Prostate gland (tissue), 2 donors: ENCODE measurements at regions not wholly inside any gene's neighbourhood (a gene's known extent, or its start where the extent isn't known, plus 50 kb on each side); places are given as distances from the start of the nearest gene placed in this dataset.
A peak's percentile ranks its signal among the peaks of the same experiment; 100 is the strongest.

Experiments used
- DNase-seq: peaks from one replicate; pipeline ENCODE4 v3.0.0-alpha.2; 2019; ENCODE audit warnings: low spot score
- H3K27ac ChIP-seq, 2 donors: fragments of 200-600 bp; sonication (generic); 2 replicates each; pipeline ENCODE4 v1.5.1; 2017 to 2019
- H3K27me3 ChIP-seq: fragments of 200-600 bp; sonication (generic); replicated peaks from 2 replicates; pipeline ENCODE4 v1.5.1; 2019; ENCODE audit not compliant: insufficient read depth
- H3K36me3 ChIP-seq, 2 donors: fragments of 200-600 bp; sonication (generic); 1 replicate in 1 of 2; 2 replicates in 1 of 2; pipeline versions ENCODE4 v1.5.1 to v1.8.1; 2017 to 2019
- H3K4me1 ChIP-seq: fragments of 200-600 bp; sonication (generic); replicated peaks from 2 replicates; pipeline ENCODE4 v1.5.1; 2019
- H3K4me3 ChIP-seq, 2 donors: fragments of 200-600 bp; sonication (generic); 2 replicates each; pipeline ENCODE4 v1.5.1; 2017 to 2019
- H3K9me3 ChIP-seq: fragments of 200-600 bp; sonication (generic); 2 replicates; pipeline ENCODE4 v1.5.1; 2017
- POLR2A ChIP-seq: fragments of 450-650 bp; IDR thresholded peaks from one replicate; pipeline ENCODE4 v1.6.1; 2016; ENCODE audit warnings: antibody characterized with exemption, mild to moderate bottlenecking
- POLR2AphosphoS5 ChIP-seq: sonication (generic); formaldehyde crosslinking; IDR thresholded peaks from one replicate; pipeline ENCODE4 v1.6.1; 2017; ENCODE audit warnings: antibody characterized with exemption
- WGBS: methylation state at CpG from one replicate; pipeline ENCODE4 v1.1.5; 2018; 5-methylcytosine and 5-hydroxymethylcytosine counted together
- intact Hi-C: fragments of 100-400 bp; cut with DNase I; formaldehyde crosslinking; loops from one replicate; pipeline ENCODE4 v1.14.2; 2022
- TF ChIP-seq, protein P1 (sequence below), 4 experiments: fragments of 200-600 bp in 2 of 4; fragments of 450-650 bp in 2 of 4; sonication (generic) in 2 of 4; IDR thresholded peaks; 1 replicate in 3 of 4; 2 replicates in 1 of 4; pipeline ENCODE4 v1.5.1; 2016 to 2019; ENCODE audit warnings: antibody characterized with exemption in 4 of 4, mild to moderate bottlenecking in 2 of 4, moderate library complexity in 2 of 4

GRCh38 chr7:22596763-22597400 is 96.9 kb upstream of the STEAP1B start:
- 82% methylated on average over 5 of the region's 5 CpGs for WGBS
- Histone ChIP-seq H3K36me3 (no peaks in the 10 kb centered on the region), H3K4me1 (no peaks in the 10 kb centered on the region), H3K27ac (no peak overlapping the region), H3K27me3 (no peaks in the 10 kb centered on the region), H3K9me3 (no peaks in the 10 kb centered on the region), H3K4me3 (no peak overlapping the region)
- DNase-seq = no peak
- TF ChIP-seq, protein P1, sequence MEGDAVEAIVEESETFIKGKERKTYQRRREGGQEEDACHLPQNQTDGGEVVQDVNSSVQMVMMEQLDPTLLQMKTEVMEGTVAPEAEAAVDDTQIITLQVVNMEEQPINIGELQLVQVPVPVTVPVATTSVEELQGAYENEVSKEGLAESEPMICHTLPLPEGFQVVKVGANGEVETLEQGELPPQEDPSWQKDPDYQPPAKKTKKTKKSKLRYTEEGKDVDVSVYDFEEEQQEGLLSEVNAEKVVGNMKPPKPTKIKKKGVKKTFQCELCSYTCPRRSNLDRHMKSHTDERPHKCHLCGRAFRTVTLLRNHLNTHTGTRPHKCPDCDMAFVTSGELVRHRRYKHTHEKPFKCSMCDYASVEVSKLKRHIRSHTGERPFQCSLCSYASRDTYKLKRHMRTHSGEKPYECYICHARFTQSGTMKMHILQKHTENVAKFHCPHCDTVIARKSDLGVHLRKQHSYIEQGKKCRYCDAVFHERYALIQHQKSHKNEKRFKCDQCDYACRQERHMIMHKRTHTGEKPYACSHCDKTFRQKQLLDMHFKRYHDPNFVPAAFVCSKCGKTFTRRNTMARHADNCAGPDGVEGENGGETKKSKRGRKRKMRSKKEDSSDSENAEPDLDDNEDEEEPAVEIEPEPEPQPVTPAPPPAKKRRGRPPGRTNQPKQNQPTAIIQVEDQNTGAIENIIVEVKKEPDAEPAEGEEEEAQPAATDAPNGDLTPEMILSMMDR (IDR thresholded peaks at IDR 0.05) = no peak
- intact Hi-C loops = no loop called here

DNA sequence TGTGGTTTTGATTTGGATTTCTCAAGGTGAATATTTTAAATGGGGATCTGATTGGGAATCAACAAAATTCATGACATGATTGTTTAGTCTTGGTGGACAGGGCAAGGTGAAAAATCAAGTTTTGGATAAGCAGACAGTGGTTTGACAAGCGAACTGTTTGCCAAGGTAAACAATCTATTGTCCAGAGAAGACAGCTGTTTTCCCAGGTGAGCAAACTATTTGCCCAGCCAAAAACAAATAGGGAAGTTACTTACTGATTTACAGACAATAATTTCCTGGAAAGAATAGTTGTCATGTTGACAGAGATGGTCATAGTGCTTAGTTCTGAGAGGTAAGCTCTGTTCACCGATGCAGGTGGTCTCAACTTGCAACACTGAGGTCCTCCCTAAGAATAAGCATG is 94.0 kb upstream of the STEAP1B start:
- H3K27ac ChIP-seq = no peak overlapping the region
- TF ChIP-seq, protein P1 (IDR thresholded peaks at IDR 0.05) = no peak
- TF ChIP-seq POLR2A (no peak), POLR2AphosphoS5 (peak; percentile 29)
- H3K4me3 ChIP-seq = no peak overlapping the region
- no peaks in the 10 kb centered on the region for H3K27me3 ChIP-seq
- H3K4me1 ChIP-seq = no peaks in the 10 kb centered on the region
- intact Hi-C loops = no loop called here
- H3K36me3 ChIP-seq = no peaks in the 10 kb centered on the region
- no peaks in the 10 kb centered on the region for H3K9me3 ChIP-seq
- 45% methylated on average over 2 of the region's 2 CpGs for WGBS
- DNase-seq = no peak

DNA sequence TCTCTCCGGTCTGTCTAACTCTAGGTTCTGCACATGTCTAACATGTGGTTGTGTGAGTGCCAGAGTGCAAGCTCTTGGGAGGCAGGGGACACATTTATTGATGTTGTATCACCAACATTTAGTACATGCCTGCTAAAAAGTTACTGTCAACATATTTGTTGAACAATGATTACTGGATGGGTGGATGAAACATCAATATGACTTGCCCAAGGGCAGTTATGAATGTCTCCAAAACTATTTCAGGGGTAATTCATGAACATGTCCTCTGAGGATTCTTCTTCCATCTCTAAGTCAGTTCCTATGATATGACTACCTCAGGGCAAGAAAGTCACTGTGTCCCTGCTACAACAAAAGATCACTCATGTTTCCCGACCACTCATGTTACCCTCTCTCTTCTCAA is 91.3 kb upstream of the STEAP1B start:
- intact Hi-C loops = no loop called here
- no peaks in the 10 kb centered on the region for H3K36me3 ChIP-seq
- H3K4me3 ChIP-seq = no peak overlapping the region
- DNase-seq = no peak
- H3K27me3 ChIP-seq = no peaks in the 10 kb centered on the region
- TF ChIP-seq, protein P1 (IDR thresholded peaks at IDR 0.05) = no peak
- no peak for TF ChIP-seq POLR2A
- TF ChIP-seq POLR2AphosphoS5 = no peak
- no peaks in the 10 kb centered on the region for H3K9me3 ChIP-seq
- no peaks in the 10 kb centered on the region for H3K4me1 ChIP-seq
- no peak overlapping the region for H3K27ac ChIP-seq
- 91% methylated on average over 2 of the region's 2 CpGs for WGBS

- no peak overlapping the region for H3K4me3 ChIP-seq
- H3K4me1 ChIP-seq = no peaks in the 10 kb centered on the region
- 12% methylated on average over 10 of the region's 10 CpGs for WGBS
- H3K27ac ChIP-seq = no peak overlapping the region
- no peak for DNase-seq
- H3K27me3 ChIP-seq = no peaks in the 10 kb centered on the region
- TF ChIP-seq POLR2AphosphoS5 (peak; percentile 6), POLR2A (no peak)
- TF ChIP-seq, protein P1 (IDR thresholded peaks at IDR 0.05) = no peak
- no peaks in the 10 kb centered on the region for H3K9me3 ChIP-seq
- intact Hi-C loops = no loop called here
- H3K36me3 ChIP-seq = no peaks in the 10 kb centered on the region
Observed at GRCh38 chr7:22589641-22590201, 89.7 kb upstream of the STEAP1B start.

DNA sequence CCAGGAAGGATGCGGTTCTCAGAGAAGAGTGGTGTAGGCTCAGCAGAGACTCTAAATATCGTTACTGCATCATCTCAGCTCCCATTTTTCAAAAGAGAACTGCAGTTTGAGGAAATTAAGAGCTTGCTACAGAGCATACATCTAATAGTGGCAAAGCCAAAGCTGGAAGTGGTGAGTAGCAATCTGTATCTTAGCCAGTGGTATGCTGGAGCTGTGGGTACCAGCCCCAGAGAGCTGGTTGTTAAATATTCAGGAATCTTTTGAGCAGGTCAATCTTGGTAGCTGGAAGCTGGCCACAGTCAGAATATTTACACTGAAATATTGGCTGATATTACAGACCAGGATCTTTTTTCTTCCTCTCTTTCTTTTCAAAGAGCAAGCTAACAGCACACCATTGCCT is 88.4 kb upstream of the STEAP1B start:
- no peak overlapping the region for H3K27ac ChIP-seq
- no peak overlapping the region for H3K4me3 ChIP-seq
- WGBS = 82% methylated on average over 2 of the region's 2 CpGs
- no peaks in the 10 kb centered on the region for H3K9me3 ChIP-seq
- no peaks in the 10 kb centered on the region for H3K27me3 ChIP-seq
- TF ChIP-seq POLR2AphosphoS5 (no peak), POLR2A (no peak)
- TF ChIP-seq, protein P1 (IDR thresholded peaks at IDR 0.05) = no peak
- DNase-seq = no peak
- intact Hi-C loops = no loop called here
- no peaks in the 10 kb centered on the region for H3K4me1 ChIP-seq
- H3K36me3 ChIP-seq = no peaks in the 10 kb centered on the region
